Fibroblast of the aortic adventitia (primary cell): ENCODE measurements at regions not wholly inside any gene's neighbourhood (a gene's known extent, or its start where the extent isn't known, plus 50 kb on each side); places are given as distances from the start of the nearest gene placed in this dataset.

Experiments
- DNase-seq: peaks from one replicate; pipeline ENCODE4 v3.0.0-alpha.2; 2010; ENCODE audit warnings: low read depth
- H3K4me3 ChIP-seq: 2 replicates; pipeline ENCODE4 v1.5.1; 2011; ENCODE audit warnings: low read depth, mild to moderate bottlenecking, control low read depth, low read length, moderate library complexity
- CTCF ChIP-seq: IDR thresholded peaks from 2 replicates; pipeline ENCODE4 v1.5.1; 2011; ENCODE audit warnings: mild to moderate bottlenecking, low read length, control low read depth, inconsistent platforms; ENCODE audit not compliant: insufficient read depth

GRCh38 chr1:47621977-47622376 is 184.1 kb downstream of the FOXD2 start:
- TF ChIP-seq CTCF, result no peak
- no peak overlapping the region for H3K4me3 ChIP-seq
- DNase-seq, result no peak

- no peak for TF ChIP-seq CTCF
- H3K4me3 ChIP-seq, result no peak overlapping the region
- no peak for DNase-seq
These were observed 185.1 kb downstream of the FOXD2 start for GRCh38 chr1:47622776-47623556.

- no peak for TF ChIP-seq CTCF
- no peak for DNase-seq
- H3K4me3 ChIP-seq, result no peak overlapping the region
These were observed 185.7 kb downstream of the FOXD2 start for GRCh38 chr1:47623557-47623940.

- no peak overlapping the region for H3K4me3 ChIP-seq
- no peak for TF ChIP-seq CTCF
These were observed 186.7 kb downstream of the FOXD2 start for GRCh38 chr1:47624531-47624930.

GRCh38 chr1:47627016-47627415 is 189.2 kb downstream of the FOXD2 start:
- no peak for DNase-seq
- TF ChIP-seq CTCF, result no peak
- H3K4me3 ChIP-seq, result no peak overlapping the region

More at GRCh38 chr1:47624531-47624930, 186.7 kb downstream of the FOXD2 start:
- no peak for DNase-seq

GRCh38 chr1:47627471-47628370 is 189.9 kb downstream of the FOXD2 start:
- TF ChIP-seq CTCF, result no peak
- no peak overlapping the region for H3K4me3 ChIP-seq
- no peak for DNase-seq
